ENCODE measurements at regions not wholly inside any gene's neighbourhood (a gene's known extent, or its start where the extent isn't known, plus 50 kb on each side); places are given as distances from the start of the nearest gene placed in this dataset.

DNA sequence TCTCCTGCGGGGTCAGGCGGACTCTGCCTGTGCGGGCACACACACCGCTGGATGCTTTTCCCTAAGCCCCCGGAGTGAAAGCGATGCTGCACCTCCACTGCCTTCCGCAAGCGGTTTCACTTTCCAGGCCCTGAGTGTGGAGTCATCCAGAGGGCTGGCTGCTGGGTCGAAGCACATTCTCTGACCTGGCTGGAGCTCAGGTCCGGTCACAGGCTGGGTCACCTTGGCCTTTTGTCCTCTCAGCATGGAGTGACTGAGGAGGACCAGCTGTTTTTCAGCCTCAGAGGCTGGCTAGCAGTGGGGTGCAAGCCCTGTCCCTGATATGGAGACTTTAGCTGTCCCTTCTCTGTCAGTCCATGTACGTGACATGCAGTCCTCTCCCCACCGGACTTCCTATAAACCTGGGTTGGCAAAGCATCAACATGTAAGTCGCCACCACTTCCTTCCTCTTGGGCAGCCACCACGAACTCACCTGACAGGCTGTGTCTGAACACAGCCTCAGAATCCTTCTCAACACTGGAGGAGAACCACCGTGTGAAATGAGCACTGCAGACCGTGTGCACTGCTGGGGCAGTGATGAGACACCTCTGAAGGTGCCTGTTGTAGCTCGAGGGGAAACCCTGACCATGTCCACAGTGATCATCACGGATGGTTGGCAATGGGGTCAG, 51.3 kb downstream of the GADD45G start:
- FAIRE-seq = no peak

DNA sequence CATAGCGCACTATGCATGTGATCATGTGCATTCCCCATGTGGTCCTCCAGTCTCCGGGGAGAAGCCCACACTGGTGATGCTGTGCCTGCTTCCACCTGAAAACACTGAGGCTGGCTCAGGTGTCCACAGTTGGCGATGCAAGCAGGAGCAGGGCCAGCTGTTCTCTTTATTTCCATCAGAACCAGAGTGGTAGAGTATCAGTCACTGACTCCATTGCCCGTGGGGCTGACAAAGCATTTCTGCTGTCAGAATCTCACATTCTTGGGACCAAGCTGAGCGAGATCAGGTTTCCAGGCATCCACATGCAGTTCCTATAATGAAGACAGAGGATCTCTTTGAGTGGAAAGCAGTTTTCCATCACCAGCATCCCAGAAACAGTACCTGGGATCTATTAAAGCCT, 52.5 kb downstream of the GADD45G start:
- no peak for FAIRE-seq

DNA sequence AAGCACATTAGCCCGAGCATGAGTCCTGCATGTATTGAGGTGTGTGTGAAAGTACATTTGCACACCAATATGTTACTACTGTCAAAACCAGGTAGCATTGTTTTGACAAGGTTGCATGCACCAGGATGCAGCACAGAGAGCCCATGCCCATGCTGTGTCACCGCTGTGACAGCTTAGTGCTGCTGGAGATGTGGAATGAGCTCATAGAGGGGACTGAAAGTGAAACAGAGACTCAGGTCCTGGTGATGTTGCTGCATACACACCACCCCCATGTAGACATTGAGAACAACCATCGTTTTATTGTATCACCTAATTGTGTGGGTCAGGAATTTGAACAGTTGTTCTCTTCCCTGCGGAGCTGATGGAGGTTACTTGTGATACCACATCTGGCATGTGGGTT, 53.0 kb downstream of the GADD45G start:
- no peak for FAIRE-seq

DNA sequence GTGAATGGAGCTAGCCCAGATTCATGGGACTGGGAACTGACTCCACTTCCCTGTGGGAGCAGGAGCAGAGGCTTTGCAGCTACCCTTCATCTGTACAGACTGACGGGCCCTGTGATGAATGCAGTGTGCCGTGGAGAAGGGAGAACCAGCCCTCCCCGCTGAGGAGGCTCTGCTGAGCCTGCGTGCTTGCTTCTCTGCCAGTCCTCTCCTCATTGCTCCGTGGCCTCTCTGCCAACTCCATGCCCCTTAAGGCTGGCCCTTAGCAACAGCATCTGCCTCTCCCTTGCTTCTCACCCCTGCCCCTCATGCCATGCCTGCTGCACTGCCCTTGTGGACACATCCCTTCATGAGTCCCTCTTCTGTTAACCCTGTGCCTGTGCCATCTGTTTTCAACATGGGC, 53.6 kb downstream of the GADD45G start:
- FAIRE-seq = no peak

DNA sequence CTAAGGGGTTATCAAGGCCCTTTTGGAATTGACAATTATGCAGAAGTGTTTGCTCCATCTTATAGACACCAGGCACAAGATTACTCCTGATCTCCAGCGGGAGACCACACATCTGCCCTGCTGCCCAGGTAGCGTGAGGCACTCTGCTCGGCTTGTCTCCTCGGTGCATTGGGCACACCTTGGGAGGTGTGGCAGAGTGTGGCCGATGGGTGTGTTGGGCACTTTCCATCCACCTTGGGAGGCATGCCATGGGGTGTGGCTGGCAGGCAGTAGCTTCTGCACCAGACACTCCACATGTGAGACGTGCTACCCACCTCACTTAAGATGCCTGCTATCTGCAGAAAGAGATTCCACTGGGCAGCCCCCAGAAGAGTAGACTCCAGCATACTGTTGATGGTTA, 54.1 kb downstream of the GADD45G start:
- no peak for FAIRE-seq

DNA sequence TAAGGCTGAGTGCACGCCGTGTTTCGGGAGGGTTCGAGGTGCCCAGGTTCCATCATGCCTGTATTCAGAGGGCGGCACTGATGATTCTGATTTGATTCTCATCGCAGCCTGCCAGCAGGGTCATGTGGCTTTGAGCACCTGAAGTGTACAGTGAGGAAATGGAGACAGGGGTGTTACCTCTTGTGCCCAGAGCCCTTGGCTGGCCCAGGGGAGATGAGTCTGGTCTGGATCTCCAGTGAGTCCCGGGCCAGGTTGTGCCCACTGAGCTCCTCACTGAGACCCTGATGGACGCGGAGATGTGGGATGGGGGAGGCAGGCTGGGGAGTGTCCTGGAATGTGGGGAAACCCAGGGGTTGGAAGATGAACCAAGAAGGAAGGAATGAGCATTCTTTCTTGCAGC, 54.7 kb downstream of the GADD45G start:
- no peak for FAIRE-seq

DNA sequence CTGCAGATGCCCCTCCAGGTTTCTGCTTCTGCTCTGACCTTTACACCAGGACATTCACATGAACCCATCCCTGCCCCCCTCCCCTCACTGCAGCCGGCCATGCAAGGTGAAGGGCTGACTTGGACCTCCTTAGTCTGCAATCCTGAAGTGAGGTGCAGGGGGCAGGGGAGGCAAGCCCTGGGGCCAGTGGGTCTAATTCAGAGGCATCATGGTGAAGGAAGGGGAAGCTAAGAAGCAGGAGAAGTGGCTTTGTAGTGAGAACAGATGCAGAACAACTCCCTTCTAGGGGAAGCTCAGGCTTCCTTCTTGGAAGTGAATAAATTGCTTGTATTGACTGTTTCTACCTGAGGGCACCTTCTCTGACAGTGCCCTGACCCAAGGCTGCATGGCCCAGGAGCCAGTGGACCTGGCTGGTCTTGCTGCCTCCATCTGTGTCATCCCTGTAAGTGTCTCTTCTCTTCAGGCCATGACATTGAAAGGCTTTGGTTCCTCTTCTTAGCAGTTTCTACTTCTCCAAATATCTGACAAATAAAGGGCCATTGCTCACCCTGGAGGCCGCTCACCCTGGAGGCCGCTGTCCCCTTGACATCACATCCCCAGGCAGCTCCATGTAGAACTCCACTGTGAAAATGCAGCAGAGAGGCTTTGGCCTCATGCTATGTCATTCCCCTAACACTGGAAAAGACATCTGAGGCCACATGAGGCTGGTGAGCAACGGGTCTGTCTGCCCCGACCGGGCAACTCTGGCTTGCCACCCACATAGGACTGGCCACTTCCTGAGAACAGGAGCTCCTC, 55.3 kb downstream of the GADD45G start:
- no peak for FAIRE-seq

DNA sequence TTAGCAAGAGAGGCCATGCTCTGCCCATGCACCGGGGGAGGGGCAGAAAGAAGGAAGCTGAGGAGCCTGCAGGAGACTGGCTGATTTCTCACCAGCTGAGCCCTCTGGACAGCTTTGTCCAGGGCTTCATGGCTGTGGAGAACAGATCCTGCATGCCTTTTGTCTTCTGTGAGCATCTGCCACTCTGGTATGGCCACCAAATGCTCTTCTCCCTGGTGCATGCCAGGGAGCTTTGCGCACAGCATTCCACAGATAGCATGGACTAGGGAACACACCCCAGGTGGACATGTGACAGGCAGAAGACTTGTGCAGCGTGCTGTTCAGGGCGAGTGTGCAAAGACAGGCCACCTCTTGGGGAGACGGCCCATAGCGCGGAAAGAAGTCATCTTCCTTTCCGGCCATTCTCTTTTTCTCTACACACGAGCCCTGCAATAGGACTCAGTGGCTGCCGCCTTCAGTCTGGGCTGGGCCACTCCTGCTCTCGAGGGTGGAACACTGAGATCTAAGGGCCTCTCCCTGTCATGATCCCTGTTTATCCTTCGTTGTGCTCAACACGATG, 56.7 kb downstream of the GADD45G start:
- FAIRE-seq = no peak

DNA sequence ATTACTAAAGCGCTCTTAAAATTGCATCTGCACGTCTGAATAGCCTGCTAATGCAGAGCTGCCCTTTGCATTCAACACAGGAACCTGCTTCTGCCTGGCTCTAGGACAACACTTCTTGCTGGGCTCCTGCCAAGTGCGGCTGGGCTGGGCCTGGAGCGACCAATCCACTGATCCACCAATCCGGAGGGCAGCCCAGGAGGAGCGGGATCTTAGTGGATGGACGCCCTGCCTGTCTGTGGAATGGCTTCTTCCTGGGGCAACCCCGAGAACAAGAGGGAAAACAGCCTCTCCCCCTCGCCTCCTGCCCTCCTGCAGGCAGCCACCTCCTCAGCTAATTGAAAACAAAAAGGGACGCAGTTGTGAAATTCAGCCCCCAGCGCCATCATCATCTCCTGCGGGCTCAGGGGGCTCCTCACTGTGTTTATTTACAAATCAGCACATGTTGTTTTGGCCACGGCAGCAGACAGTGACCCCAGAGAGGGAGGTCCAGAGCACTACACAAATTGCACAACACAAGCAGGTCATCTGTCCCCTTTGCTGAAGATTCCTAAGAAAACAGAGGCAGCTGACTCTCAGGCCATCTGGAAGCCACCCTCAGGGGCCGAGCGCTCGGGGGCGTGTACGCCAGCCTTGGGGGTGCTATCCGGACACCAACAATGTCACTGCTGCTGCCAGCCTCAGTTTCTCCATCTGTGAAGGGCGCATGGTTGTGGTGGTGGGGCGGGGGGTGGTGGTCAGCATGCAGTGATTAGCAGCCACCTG, 57.3 kb downstream of the GADD45G start:
- FAIRE-seq = peak; percentile 99

DNA sequence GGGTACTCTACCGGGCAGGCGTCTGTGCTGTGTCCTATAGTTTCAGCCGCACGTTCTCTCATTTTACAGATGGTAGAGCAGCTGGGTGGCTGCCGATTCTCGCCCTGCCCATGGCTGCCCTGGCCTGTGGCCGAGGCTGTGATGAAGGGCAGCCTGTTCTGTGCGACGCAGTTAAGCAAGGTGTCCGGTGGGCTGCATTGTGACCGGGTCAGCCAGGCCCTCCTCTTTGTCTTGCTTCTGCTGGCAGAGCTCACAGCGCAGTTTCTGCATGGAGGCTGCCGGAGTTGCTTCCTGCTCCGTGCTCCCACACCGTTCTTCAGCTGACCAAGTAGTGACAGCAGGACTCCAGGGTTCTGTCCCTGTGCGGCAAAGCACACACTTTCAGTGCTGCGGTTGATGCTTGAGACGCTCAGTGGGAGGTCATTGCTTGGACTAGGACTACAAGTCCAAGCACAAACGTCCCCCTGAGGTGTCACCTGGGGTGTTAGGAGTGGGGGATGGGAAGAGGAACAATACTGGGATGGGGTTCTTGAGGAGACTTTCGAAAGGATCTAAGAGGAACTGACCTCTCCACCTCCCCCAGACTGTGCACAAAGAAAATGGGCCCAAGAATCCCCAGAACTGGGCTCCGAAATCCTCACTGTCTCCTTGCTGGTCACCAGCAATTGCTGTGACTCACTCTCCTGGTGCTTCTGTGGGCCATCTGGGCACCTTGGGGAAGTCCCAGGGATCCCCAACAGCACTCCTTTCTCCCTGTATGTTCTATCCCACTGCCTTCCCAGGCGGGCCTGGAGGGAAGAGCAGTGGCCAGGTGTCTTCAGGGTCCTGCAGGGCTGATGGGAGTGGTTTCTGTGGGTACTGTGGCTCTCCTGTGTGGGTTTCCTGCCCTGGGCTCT, 58.2 kb downstream of the GADD45G start:
- no peak for FAIRE-seq

DNA sequence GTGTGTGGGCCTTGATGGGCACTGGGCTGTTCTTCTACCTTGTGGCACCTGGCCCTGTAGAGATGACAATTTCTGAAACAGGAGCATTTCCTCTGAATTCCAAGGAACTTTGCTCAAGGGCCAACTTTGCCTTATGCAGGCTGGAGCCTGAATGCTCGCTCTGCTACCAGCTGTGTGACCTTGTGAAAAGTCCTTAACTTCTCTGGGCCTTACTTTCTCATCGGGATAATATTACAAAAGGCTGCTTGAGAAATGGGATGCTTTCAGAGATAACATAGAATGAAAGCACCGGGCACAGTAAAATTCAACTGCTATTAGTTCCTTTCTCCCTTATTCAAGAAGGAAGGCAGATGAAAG, 58.8 kb downstream of the GADD45G start:
- FAIRE-seq = no peak

DNA sequence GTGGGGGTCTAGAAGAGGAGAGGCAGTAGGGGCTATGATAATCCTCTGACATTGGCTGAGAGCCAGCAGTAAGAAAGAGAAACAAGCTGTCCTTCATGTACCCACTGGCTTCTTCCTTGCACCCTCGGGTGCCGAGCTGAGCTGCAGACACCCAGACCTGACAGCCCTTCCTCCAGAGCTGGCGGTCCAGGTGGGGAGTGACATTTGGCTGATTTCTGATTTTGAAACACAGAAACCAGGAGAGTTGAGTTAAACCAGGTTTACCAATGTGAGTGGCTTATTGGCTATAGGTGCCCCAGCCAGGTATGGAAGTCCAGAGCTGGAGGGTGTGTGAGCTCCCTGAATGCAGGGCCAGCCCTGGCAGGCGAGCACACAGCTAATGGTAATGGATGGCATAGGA, 59.2 kb downstream of the GADD45G start:
- no peak for FAIRE-seq

DNA sequence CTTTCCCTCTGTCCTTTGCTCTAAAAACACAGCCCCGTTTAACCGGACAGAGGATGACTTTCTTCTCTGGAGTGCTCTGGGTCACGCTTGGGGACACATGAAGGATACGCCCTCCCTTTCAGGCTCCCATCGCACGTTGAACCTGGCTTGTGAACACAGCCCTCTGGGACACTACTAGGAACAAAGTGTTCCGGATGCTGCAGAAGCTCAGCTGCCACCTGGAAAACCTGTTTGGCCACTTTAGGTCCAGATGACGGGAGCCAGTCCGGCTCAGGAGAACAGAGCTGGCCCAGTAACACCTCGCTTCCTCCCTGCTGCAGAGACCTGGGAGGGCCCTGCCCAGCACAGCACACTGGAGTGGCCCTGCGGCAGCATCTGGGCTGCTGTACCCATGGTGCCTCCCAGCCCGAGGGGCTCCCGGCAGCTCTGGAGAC, 60.1 kb downstream of the GADD45G start:
- no peak for FAIRE-seq

DNA sequence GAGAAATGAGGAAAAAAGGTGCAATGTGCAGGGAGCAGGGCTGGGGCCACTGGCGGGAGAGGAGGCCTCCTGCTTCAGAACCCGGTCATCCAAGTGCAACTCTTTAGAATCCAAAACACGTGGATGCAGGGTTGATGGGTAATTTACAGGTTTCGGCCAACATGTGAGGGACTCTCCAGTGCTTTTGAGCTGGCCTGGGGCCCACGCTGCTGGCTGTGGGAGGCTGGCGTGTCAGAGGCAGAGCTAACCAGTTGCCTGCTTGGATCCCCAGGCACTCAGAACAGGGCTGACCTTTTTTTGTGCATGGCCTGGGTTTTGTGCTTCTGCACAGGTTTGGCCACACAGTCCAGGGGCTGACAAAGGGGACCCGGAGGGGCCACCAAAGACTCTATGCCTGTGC, 61.6 kb downstream of the GADD45G start:
- no peak for FAIRE-seq

DNA sequence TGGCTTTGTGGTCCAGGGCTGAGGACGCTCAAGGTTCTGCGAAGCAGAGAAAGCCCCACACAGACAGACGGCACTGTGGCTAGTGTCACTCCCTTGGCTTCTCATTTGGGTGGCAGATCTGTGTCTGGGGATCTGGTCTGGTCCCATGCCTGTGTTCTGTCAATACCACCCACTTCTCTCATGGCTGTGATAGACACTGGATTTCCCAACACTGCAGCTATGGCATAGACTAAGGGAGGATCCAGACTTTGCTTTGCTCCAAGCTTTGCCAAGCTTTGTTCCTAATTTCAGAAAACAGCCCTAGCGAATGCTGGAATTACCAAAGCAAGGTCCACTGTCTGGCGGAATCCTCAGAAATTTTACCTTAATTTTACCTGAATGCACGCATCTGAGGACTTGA, 62.1 kb downstream of the GADD45G start:
- no peak for FAIRE-seq

DNA sequence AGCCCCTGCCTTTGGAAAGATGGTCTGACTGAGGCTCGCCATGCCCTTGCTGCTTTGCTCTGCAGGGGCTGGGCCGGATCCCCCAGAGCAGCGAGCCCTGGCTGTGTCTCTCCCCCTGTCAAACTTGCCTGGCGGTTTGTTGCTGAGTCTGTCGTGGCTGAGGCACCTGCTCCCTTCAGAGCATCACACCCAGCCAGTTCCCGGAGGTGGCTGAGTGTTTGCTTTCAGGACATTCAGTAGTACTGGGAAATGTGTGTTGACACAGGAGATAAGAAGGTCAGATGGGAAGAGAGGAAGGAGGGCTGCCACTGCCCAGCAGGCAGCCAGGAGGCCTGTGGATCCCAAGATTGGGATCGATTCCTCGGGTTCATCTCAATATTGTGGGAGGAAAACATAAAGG, 62.9 kb downstream of the GADD45G start:
- no peak for FAIRE-seq

DNA sequence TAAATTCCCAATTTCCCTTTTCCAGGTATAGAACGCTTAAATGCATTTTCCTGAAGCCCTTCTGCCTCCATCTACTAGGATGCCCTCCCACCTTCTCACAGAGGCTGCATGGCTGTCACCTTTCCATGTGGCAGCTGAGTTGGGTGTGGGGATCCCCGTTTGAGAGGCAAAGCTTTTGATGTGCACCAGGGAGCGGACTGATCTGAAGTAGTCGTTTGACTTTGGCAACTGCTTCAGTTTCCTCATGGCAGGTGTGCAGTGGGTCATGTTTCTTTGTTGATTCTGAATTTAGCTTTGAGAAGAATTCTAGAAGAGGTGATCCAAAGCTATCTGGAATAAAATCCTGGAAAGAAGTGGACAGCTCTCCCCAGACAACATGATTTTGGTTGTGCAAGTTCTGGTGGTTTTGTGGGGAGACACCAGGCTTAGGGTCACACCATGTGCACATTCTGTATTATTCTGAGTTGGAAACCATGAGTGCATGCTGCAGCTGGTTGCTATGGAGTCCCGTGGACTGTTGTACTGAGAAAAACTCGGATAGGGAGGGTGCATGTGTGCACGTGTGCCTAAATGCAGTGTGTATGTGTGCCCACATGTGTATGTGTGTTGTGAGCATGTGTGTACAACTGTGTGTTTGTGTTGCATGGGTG, 63.5 kb downstream of the GADD45G start:
- FAIRE-seq = no peak

DNA sequence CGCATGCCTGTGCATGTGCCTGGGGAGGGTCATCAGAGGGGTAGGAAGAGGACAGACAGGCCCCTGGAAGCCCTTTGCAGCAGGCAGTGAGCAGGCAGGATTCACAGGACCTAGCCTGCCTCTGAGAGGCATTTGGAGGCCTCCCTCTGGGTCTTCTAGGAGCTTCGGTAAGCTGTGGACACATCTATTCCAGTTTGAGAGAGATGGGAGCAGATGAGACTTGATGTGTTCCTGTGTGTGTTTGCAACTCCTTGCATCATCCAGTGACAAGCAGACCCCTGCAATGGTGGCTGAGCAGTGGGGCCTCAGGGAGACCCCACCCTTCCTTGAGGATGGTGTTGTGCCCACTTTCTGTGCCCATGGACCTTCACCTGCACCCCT, 64.0 kb downstream of the GADD45G start:
- no peak for FAIRE-seq

DNA sequence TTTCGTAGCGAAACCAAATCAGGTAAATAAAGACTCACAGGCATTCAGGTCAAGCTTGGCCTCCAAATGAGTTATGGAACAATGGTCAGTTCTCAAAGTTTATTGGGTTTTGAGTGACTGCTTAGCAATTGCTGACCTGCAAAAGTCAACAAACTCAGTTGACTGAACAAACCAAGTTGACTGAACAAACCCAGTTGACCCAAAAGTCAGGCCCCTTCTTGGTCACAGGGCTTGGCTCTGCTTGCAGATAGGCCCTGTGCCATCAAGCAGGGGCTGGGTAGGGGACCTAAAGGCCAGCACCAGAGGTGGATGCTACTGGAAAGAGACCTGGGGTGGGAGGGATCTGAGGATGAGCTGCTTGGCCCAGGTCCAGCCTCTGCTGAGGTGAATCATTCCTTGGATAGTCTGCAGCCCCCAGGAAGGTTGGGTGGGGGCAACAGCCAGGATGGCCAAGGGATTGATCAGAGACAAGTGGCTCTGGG, 64.6 kb downstream of the GADD45G start:
- FAIRE-seq = no peak

DNA sequence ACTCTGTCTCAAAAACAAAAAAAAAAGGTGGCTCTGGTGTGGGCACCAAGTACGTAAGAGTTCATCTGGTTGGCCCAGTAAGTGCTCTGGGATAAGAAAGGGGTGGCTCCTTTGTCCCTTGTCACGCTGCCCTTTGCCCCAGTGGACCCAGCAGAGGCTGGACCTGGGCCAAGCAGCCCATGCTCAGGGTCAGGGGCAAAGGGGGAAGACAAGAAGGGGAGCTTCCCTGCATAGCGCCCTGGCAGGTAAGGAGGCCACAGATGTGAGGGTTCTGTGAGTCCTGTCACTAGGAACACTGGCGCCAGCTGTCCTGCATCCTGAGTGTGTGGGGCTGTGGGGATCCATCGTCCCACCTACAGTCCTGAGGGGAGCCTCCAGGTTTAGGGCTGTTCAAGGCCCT, 65.3 kb downstream of the GADD45G start:
- no peak for FAIRE-seq

DNA sequence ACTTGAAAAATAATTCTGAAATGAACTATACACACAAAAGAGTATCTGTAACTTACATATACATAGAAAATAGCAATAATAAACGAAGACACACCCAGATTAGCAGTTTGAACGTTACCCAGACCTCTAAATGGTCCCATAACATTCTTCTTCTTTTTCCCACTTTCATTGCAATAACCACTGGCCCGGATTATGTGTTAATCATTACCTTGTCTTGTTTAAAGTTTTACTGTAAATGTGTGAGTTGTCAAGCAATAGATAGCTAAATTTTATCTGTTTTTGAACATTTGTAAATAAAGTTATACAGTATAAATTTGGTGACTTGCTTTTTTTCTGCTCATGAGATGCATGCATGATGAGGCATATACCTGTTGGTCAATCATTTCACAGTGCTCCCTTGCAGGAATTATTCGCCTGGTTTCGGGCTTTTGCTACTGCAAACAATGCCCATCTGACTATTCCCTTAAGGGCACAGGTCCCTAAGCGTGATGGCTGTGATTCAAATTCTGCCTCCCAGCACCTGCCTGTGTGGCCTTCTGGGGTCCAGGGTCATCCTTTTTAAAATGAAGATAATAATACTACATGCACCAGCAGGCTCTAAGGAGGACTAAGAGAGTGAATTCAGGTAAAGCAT, 66.1 kb downstream of the GADD45G start:
- no peak for FAIRE-seq
